HuH-7.5 (cell line): ENCODE measurements at regions not wholly inside any gene's neighbourhood (a gene's known extent, or its start where the extent isn't known, plus 50 kb on each side); places are given as distances from the start of the nearest gene placed in this dataset.
A peak's percentile ranks its signal among the peaks of the same experiment; 100 is the strongest.

Experiments used
- DNase-seq: peaks from one replicate; pipeline ENCODE4 v3.0.0; 2011; ENCODE audit warnings: low spot score

DNA sequence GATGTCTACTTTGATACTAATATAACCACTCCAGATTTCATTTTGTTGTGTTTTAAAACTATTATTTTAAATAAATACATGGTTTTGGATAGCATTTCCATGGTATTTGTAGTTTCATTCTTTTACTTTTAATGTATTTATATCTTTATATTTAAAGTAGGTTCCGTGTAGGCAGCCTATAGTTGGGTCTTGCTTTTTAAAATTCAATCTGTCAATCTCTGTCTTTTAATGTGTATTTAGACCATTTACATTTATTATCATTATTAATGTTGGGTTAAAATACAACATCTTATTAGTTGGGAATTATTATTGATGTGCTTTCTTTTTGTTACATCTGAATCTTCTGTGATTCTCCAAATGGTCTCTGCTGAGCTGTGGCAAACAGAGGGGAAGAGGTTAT lies 412.1 kb downstream of the NPIPA7 start:
- no peak for DNase-seq

DNA sequence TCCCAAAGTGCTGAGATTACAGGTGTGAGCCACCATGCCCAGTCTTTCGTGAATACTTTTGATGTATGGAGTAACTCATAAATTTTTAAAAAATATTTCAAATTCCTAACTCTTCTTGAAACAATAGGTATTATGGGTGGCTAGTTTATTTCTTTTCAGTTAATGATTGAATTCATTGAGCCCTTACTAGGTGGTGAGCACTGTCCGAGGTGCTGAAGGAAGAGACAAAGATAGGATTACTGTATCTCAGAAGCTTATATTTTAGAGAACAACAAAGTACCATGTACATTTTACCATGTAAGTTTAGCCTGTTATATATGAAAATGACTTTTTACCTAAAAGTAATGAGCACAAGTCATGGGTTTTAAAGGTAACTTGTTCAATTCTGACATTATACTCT lies 418.3 kb downstream of the NPIPA7 start:
- no peak for DNase-seq

DNA sequence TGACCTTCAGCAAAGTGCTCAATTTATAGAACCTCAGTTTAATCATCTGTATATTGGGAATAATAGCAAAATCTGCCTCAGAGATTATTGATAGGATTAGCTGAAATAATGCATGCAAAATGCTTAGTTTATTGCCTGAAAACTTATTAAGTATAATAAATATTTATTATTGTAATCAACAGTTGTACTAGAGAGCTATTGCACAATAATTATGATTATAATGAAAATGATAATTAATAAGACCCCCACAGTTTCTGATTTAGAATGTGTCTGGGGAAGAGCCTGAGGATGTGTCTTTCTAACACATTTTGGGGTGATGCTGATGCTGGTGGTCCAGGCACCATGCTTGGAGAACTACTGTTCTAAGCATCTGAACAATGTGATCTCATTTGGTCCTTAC lies 419.6 kb downstream of the NPIPA7 start:
- no peak for DNase-seq

DNA sequence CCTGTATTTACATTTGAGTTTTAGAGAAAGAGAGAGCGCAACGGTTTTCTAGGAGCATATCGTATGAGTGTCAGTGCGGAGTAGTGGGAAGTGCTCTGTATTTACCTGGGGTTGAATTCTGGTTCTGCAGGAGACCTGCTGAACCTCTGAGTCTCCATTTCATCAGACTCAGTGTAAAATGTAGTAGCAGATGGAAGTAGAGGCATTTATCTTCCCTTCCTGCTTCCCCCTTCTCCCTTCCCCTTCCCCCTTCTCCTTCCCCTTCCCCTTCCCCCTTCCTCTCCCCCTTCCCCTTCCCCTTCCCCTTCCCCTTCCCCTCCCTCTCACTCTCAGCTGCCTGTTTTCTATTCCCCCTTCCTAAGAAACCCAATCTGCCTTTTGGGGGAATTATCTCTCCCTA lies 426.9 kb downstream of the NPIPA7 start:
- no peak for DNase-seq

DNA sequence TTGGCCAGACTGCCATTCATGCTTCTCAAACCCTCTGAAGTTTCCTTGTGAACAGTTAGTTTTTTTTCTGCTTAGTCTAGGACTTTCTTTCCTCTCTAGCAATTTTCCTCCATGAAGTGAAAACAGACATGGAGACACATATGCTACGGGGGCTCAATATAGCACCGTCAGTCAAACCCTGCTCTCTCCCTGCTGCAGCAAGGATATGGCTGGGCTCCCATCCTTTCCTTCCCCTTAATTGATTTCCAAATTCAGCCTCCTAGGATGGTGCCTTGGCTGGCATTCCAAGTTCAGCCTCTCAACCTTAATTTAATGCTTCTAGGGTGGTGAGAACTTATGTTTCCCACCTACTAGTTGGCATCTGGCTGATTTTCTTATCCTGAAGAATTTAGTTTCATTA lies 436.7 kb downstream of the NPIPA7 start:
- no peak for DNase-seq

DNA sequence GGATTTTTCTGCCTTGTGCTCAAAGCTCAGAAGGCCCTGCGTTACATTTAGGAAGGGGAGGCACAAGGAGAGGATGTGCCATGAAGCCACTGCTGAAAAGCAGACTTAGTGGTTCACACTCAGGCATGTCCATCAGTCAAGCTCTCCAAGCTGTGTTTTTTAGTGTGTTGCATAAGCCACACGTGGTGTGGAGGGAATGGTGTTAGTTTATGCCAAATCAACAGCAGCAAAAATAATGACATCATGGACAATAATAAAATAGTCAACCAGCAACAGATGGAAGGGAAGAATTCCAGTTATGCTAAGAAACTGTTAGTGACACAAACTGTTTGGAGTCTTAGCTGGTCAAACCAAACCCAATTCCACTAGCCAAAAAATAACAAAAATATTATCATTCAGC lies 438.3 kb downstream of the NPIPA7 start:
- no peak for DNase-seq

DNA sequence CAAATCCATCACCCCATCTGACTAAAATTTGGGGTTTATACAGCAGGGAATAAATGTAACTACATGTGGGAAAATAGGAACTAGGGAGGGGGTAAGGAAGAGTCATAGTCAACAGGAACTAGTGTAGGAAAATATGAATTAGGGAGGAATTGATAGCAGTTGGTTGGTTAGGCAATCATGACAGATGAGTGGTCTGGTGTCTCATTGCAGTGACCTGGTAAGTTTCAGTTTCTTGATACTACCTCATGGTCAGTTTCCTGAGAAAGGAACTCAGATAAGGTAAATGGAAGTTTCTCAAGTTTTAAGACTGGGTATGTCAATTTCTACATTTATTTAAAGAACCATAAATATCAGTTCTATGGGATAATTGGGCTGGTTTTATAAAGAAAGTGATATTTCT lies 442.3 kb downstream of the NPIPA7 start:
- DNase-seq = no peak

DNA sequence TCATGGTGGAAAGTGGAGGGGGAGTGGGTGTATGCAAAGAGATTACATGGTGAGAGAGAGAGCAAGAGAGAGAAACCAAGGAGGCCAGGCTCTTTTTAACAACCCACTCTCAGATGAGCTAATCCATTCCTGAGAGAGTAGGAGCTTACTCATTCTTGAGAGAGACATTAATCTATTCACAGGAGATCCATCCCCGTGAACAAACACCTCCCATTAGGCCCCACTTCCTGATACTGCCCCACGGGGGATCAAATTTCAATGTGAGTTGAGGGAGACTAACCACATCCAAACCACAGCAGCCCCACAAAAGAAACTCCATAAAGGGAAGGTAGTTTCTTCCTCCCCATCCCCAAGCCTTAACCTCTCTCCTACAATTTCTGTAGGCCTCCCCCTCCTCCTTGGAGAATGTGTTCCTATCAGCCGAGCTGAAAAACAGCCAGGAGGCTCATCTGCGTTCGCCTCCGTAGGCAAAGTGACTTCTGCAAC lies 450.0 kb downstream of the NPIPA7 start:
- DNase-seq = no peak

DNA sequence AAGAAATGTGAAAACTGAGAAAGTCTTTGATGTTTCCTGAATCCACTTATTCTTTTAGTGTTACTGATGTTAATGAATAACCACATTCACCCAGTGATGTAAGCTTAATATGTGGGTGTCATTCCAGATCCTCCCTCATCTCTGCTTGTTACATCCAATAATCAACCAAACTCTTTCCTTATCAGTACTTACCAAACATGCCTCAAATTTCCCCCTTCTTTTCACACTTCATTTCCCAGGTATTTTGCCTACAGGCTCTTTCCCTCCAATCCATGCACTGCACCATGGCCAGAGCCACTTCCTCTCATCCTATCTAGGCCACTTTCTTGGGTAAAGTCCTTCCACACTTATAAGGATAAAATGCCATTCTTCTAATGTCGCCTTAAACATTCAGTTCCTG lies 451.5 kb downstream of the NPIPA7 start:
- no peak for DNase-seq

DNA sequence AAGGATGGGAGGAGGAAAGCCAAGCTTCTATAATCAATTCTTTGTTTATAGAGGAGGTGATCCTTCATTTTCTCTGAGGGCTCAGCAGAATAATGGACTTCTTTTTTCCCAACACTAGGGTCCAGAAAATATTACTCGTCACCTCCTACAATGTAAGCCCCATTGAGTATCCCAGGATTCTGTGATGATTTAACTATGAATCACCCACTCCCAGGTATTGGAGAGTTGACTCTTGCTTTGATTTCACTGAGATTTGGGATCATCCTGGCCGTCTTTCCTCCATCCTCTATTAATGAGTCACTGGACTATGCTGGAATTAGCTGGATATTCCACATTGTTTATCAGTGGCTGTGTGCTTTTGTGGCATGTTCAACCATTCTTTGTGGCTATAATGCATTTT lies 452.0 kb downstream of the NPIPA7 start:
- no peak for DNase-seq

DNA sequence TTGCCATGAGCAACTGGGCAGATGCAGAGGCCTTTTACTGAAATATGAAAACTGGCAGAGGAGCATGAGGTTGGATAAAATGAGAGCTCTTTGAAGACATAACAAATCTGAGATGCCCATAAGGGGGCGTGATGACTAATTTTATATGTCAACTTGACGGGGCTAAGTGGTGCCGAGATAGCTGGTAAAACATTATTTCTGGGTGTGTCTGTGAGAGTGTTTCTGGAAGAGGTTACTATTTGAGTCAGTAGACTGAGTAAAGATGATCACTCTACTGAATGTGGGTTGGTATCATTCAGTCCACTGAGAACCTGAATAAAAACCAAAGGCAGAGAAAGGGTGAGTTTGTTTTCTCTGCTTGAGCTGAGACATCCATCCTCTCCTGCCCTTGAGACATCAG lies 454.2 kb downstream of the NPIPA7 start:
- DNase-seq = no peak

DNA sequence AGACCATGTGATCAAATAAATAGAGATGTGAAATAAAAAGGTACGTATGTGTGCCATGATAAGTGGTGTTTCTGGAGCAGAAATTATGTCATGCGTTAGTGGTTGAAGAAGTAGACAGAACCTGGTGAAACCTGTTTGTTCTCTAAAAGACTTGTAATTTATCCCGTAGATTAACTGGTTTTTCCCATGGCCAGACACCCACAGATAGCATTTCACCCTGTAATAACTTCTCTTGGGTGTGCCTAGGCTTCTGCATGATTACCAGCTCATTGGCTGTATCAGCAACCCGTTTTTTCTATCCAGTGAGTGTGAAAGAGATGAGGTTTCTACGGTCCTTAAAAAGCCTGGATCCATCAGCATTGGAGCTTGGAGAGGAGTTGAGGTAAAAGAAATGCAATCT lies 471.3 kb downstream of the NPIPA7 start:
- DNase-seq = no peak

DNA sequence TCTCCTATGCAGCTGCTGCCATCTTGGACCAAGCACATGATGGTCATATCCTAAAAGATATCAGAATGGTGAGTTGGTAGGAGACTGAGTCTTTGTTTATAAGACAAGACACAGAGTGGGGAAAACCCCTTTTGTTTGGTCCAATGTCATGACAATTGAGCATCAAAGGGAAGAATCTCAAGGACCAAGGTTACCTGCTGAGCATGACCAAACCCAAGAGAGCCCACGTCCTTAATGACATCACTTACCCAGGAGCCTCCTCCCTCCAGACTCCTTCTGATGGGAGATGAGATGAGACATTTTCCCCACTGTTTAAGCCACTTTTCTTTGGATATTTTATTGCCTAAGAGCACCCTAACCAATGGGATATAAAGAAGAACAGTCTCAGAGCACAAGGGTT lies 478.1 kb downstream of the NPIPA7 start:
- no peak for DNase-seq

DNA sequence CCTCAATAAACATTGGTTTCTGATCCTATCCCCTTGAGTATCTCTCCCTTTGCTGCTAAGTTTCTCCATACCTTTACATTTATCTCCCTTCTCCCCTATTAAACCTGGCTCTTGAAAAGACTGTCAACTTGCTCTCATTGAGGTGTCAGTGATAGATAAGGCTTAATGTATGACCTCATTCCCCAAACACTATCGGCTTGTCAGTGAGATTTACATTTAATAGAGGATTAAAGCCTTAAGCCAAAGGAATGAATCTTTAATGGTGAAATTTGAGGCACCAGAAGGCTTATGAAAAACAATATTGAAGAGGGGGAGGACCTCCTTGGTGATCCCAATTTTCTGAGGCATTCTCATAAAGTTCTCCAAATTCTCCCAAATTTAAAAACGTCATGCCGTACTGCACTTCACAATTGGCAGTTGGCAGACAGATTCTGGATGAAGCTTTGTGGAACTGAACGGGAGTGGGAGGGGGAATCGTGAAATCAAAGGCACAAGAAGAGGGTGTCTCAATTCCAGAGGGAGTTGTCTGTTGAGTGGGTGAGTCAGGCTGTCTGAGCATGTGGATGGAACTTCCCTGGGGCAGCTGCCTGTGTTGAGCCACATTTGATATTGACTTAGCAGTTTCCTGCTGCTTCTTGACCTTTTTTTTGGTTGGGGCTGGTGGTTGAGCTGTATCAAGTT lies 478.8 kb downstream of the NPIPA7 start:
- no peak for DNase-seq

DNA sequence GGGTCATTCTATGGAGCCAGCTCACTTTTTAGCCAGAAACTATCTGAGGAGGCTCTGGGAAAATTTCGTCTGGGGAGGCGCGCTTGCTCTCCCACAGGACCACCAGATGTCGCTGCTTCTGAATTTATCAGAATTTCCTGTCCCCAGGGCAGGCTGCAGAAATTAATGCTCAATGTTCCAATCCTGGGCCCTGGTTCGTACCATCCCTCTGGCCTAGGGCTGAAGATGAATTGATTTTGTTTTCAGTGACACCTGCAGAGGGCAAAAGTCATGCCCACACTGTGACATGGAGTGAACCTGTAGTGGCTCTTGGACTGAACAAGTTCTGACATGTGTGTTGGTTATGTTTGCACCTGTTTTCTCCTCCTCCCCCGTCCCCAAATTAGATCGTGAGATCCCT lies 482.6 kb downstream of the NPIPA7 start:
- peak; percentile 38 for DNase-seq

DNA sequence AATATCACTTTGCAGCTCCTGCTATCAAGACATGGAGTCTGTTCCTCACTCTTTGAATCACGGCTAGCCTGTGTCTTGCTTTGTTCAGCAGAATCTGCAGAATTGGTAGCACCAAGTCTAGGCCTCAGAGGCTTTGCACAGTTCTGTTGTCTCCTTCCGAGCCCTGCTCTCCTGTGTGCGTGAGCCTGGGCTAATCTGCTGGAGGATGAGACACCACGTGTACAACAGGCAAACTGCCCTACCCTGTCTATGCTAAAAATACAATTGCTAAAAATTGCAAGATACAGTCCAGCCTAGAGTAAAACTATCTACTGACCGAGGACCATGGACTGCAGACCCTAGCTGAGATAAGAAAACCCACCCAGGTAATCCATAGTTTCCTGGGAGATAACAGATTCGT lies 484.7 kb downstream of the NPIPA7 start:
- no peak for DNase-seq

DNA sequence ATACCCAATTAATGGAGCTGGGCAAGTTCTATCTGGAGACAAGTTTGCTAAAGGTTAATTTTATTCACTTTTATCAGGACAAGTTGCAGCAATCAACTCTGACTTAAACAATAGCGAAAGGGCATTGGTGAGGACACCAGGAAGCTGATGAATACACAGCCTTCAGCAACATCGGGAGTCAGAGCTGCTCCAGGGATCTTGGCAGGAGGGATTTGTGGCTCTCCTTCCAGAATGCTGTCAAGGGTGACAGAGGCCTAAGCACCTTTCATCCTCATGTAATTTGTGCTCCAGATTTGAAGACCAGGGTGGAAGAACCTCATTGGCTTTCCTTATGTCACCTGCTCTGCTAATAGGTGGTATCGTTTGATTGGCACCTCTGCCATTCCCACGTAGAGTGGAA lies 485.6 kb downstream of the NPIPA7 start:
- no peak for DNase-seq

DNA sequence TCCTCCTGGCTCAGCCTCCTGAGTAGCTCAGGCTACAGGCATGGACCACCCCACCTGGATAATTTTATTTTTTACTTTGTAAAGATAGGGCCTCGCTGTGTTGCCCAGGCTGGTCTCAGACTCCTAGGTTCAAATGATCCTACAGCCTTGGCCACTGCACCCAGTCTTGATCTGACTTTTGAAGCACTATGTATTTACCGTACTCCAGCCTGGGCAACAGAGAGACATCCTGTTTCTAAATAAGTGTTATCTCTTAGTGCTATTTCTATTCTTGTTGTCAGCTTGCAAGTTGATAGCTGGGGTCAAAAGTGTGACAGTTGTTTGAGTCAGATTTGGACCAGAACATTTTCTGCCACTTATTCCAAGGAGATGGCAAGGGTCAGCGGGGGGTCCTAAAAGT lies 486.4 kb downstream of the NPIPA7 start:
- no peak for DNase-seq

DNA sequence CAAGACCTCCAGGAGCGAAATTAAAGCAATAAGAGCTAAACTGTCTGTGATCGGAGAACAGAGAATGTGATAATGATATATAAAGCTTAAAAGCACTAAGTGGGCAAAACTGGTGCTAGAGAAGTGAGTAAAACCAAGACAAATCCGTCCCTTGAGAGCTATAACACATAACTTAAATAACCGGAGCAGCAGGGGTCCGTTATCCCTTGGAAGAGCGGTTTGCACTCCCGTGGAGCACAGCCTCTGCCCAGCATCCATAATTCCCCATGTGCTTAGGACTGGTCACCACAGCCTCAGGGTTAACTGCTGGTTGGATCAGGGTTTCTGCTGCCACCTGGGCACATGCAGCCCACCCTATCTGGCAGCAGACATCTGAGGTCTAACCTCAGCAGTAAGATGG lies 489.0 kb downstream of the NPIPA7 start:
- no peak for DNase-seq

DNA sequence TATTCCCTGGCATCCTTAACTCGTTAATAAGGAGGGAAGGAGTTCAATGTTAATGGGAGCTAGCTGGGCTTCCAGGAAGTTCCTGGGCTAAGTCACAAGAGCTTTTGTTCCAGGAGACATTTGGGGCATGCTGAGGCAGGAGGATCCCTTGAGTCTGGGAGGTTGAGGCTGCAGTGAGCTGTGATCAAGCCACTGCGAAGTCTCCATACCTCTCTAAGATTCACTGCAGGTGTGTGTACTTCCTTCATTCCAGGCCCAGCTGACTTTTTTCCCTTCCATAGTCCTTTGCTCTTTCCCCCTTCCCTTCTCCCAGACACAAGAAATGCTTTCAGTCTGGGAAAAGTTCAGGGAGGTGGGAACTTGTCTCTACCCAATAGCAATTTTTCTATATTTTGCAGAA lies 489.8 kb downstream of the NPIPA7 start:
- DNase-seq = no peak

DNA sequence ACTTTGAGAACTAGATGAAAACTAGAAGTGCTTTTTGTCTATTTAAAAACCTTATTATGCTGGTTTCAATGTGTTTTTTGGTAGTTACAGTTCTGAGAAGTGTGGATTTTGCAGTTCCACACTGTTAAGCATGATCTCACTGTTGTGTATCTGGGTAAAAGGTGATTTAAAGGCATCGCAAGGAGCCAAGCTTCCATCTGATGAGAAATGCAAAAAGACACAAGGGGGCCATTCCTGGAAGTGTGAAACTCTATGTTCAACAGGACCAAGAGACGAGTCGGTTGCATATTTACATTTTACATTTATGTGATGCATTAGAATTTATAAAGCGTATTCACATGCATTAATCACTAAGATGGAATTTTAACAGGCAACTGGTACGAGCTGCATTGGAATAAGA lies 490.8 kb downstream of the NPIPA7 start:
- DNase-seq = no peak

DNA sequence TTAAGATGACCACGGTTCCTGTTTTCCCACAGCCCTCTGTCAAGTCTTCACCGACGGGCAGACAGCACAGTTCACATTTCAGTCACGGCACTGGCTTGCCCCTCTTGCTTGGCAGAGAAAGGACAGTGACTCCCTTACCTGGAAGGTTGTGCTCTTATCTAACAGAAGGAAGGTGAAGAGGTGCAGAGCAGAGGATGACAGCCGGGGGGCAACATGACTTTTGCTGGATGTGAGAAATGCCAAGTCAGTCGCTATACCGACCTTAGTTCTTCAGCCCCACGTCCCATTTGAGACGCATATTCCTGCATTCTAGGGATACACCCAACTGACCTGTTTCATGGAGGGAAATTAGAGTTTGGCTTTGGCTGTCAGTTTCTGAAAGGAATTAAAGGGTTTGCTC lies 492.3 kb downstream of the NPIPA7 start:
- no peak for DNase-seq

DNA sequence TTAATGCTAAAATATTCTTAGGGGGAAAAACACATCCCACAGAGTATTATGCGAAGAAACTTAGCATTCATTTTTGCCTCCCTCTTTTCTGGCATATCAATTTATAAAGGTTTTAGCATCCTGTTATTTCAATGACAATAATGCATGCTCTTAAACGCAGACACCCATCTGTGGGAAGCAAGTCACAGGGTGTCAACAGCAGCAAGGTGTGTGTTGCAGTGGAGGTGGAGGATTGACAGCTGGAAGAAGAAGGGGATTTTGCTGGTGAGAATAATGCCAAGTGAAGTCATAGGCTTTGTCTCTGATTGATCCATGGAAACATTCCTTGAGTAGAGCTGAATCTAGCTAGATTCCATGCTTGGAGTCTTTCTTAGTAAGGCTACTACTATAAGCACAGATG lies 498.1 kb downstream of the NPIPA7 start:
- no peak for DNase-seq

DNA sequence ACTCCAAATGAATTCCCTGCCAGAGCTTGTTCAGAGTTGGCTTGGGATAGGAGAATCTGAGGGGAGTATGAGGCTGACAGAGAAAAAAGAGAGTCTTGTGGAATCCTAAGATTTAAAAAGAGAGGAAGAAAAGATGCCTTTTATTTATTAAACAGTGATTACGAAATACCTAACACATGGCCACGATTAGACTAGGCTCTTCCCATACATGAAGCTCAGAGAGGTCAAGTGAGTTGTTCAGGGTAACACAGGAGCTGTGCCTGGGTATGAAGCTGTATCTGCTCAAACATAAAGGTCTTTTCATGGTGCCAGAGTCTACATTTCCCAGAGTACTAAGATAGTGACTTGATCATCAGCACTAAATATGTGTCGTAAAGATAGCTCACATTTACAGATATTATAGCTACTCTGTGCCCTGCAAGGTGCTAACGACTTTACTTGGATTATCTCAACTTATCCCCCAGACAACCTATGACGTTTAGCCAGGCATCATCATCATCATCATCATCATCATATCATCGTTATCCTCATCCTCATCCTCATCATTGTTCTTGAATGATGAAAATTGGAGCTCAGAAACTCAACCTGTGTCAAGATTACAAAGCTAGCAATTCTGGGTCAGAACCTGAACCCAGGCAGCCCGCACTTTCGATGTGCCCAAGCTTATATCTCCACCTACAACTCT lies 500.8 kb downstream of the NPIPA7 start:
- no peak for DNase-seq
